ENCODE measurements at regions not wholly inside any gene's neighbourhood (a gene's known extent, or its start where the extent isn't known, plus 50 kb on each side); places are given as distances from the start of the nearest gene placed in this dataset.

GRCh38 chr15:31444844-31445243, 118.2 kb downstream of the KLF13 start:
- Mint-ChIP-seq H3K9me3 (no peaks in the 10 kb centered on the region), H3K27me3 (ENCODE audit: insufficient read depth) (peaks cover 25% of the 10 kb centered on the region), H3K27ac (no peak overlapping the region), H3K4me1 (peaks cover 2% of the 10 kb centered on the region), H3K4me3 (no peak overlapping the region), H3K36me3 (ENCODE audit: low read depth) (no peaks in the 10 kb centered on the region)
- H3K27ac ChIP-seq (ENCODE audit: low read depth, low read length), result no peak overlapping the region
- H3K36me3 ChIP-seq (ENCODE audit: control insufficient read depth, insufficient read depth, low read length), result no peaks in the 10 kb centered on the region
- no peaks in the 10 kb centered on the region for H3K4me1 ChIP-seq (ENCODE audit: control insufficient read depth, insufficient read depth, low read length)
- no peaks in the 10 kb centered on the region for H3K9me3 ChIP-seq (ENCODE audit: control insufficient read depth, low read length)
- WGBS, 2 experiments (ENCODE audit: insufficient coverage in 1 of 2, insufficient read length in 1 of 2), result 89 to 100% methylated on average over 2 to 3 of the region's 3 CpGs
- peaks cover 21% of the 10 kb centered on the region for H3K27me3 ChIP-seq (ENCODE audit: control insufficient read depth, insufficient read depth, low read length, poor library complexity, severe bottlenecking)
- H3K4me3 ChIP-seq (ENCODE audit: low read length), result no peak overlapping the region
- DNase-seq, result no peak
- no peak for TF ChIP-seq CTCF (conservative IDR thresholded peaks at IDR 0.05)
- no peak overlapping the region for H3K9ac ChIP-seq (ENCODE audit: extremely low read depth, low read length, poor library complexity, severe bottlenecking)

- Mint-ChIP-seq H3K4me1 (peaks cover 2% of the 10 kb centered on the region), H3K27me3 (ENCODE audit: insufficient read depth) (peaks cover 12% of the 10 kb centered on the region), H3K9me3 (no peaks in the 10 kb centered on the region), H3K4me3 (no peak overlapping the region), H3K36me3 (ENCODE audit: low read depth) (no peaks in the 10 kb centered on the region), H3K27ac (no peak overlapping the region)
- Histone ChIP-seq H3K9ac (ENCODE audit: extremely low read depth, low read length, poor library complexity, severe bottlenecking) (no peak overlapping the region), H3K27me3 (ENCODE audit: control insufficient read depth, insufficient read depth, low read length, poor library complexity, severe bottlenecking) (peaks cover 7% of the 10 kb centered on the region), H3K4me1 (ENCODE audit: control insufficient read depth, insufficient read depth, low read length) (no peaks in the 10 kb centered on the region), H3K36me3 (ENCODE audit: control insufficient read depth, insufficient read depth, low read length) (no peaks in the 10 kb centered on the region), H3K27ac (ENCODE audit: low read depth, low read length) (no peak overlapping the region), H3K4me3 (ENCODE audit: low read length) (no peak overlapping the region), H3K9me3 (ENCODE audit: control insufficient read depth, low read length) (no peaks in the 10 kb centered on the region)
- DNase-seq, result no peak
- WGBS, 2 experiments (ENCODE audit: insufficient coverage in 1 of 2, insufficient read length in 1 of 2), result 88 to 97% methylated on average over 4 to 7 of the region's 7 CpGs
- no peak for TF ChIP-seq CTCF (conservative IDR thresholded peaks at IDR 0.05)
These were observed 119.9 kb downstream of the KLF13 start for GRCh38 chr15:31446546-31446945.

- Histone ChIP-seq H3K36me3 (ENCODE audit: control insufficient read depth, insufficient read depth, low read length) (no peaks in the 10 kb centered on the region), H3K27me3 (ENCODE audit: control insufficient read depth, insufficient read depth, low read length, poor library complexity, severe bottlenecking) (no peaks in the 10 kb centered on the region), H3K9ac (ENCODE audit: extremely low read depth, low read length, poor library complexity, severe bottlenecking) (no peak overlapping the region), H3K4me3 (ENCODE audit: low read length) (no peak overlapping the region), H3K4me1 (ENCODE audit: control insufficient read depth, insufficient read depth, low read length) (no peaks in the 10 kb centered on the region), H3K9me3 (ENCODE audit: control insufficient read depth, low read length) (no peaks in the 10 kb centered on the region), H3K27ac (ENCODE audit: low read depth, low read length) (no peak overlapping the region)
- WGBS, 2 experiments (ENCODE audit: insufficient coverage in 1 of 2, insufficient read length in 1 of 2), result 91 to 96% methylated on average over 4 to 8 of the region's 8 CpGs
- no peak for TF ChIP-seq CTCF (conservative IDR thresholded peaks at IDR 0.05)
- no peak overlapping the region for H3K27ac Mint-ChIP-seq
- H3K4me3 Mint-ChIP-seq, result no peak overlapping the region
- no peaks in the 10 kb centered on the region for H3K9me3 Mint-ChIP-seq
- H3K4me1 Mint-ChIP-seq, result peaks cover 2% of the 10 kb centered on the region
- H3K27me3 Mint-ChIP-seq (ENCODE audit: insufficient read depth), result no peaks in the 10 kb centered on the region
- DNase-seq, result no peak
- H3K36me3 Mint-ChIP-seq (ENCODE audit: low read depth), result no peaks in the 10 kb centered on the region
These were observed 121.4 kb downstream of the KLF13 start for GRCh38 chr15:31447931-31448634.

All from endodermal cell (in vitro differentiated cells).